DND-41 (cell line): ENCODE measurements at regions not wholly inside any gene's neighbourhood (a gene's known extent, or its start where the extent isn't known, plus 50 kb on each side); places are given as distances from the start of the nearest gene placed in this dataset.

Experiments
- ATAC-seq: fragments of 200-7000 bp; cut with Tn5 transposase; 3 replicates; pipeline ENCODE4 v1.9.1; 2021; ENCODE audit warnings: low read depth; ENCODE audit not compliant: insufficient read depth
- DNase-seq: peaks from one replicate; pipeline ENCODE4 v3.0.0-alpha.2; 2020
- H2AFZ ChIP-seq: 2 replicates; pipeline ENCODE4 v1.6.0; 2012; ENCODE audit warnings: low read depth, low read length
- H3K27ac ChIP-seq: 2 replicates; pipeline ENCODE4 v1.5.1; 2012; ENCODE audit warnings: low read length, inconsistent platforms
- H3K27me3 ChIP-seq: fragments of 200-600 bp; sonication (generic); 2 replicates; pipeline ENCODE4 v1.6.0; 2012; ENCODE audit warnings: low read length, mild to moderate bottlenecking, inconsistent platforms; ENCODE audit not compliant: insufficient read depth, poor library complexity
- H3K36me3 ChIP-seq: 2 replicates; pipeline ENCODE4 v1.5.1; 2012; ENCODE audit warnings: low read length, inconsistent platforms; ENCODE audit not compliant: insufficient read depth
- H3K4me1 ChIP-seq: 2 replicates; pipeline ENCODE4 v1.5.1; 2012; ENCODE audit warnings: mild to moderate bottlenecking, low read length; ENCODE audit not compliant: insufficient read depth
- H3K4me2 ChIP-seq: 2 replicates; pipeline ENCODE4 v1.6.0; 2012; ENCODE audit warnings: mild to moderate bottlenecking, moderate library complexity, low read length, inconsistent platforms; ENCODE audit not compliant: insufficient read depth
- H3K4me3 ChIP-seq, 2 experiments: fragments of 200-600 bp in 1 of 2; shearing (Covaris generic) in 1 of 2; 2 replicates each; pipeline ENCODE4 v1.5.1; 2012 to 2016; ENCODE audit warnings: inconsistent platforms in 2 of 2, low read length in 2 of 2, mild to moderate bottlenecking in 2 of 2, low read depth in 1 of 2, moderate library complexity in 1 of 2
- H3K79me2 ChIP-seq: 2 replicates; pipeline ENCODE4 v1.6.0; 2012; ENCODE audit warnings: low read length, inconsistent platforms; ENCODE audit not compliant: insufficient read depth
- H3K9ac ChIP-seq: 2 replicates; pipeline ENCODE4 v1.6.0; 2012; ENCODE audit warnings: low read depth, mild to moderate bottlenecking, inconsistent platforms, low read length, moderate library complexity
- H3K9me3 ChIP-seq: 2 replicates; pipeline ENCODE4 v1.5.1; 2012; ENCODE audit warnings: low read length, moderate library complexity, mild to moderate bottlenecking, inconsistent platforms; ENCODE audit not compliant: insufficient read depth, severe bottlenecking
- H4K20me1 ChIP-seq: 2 replicates; pipeline ENCODE4 v1.6.0; 2012; ENCODE audit warnings: low read length; ENCODE audit not compliant: insufficient read depth
- CTCF ChIP-seq: IDR thresholded peaks from 2 replicates; pipeline ENCODE4 v1.5.1; 2012; ENCODE audit warnings: borderline replicate concordance, low read length, moderate library complexity, mild to moderate bottlenecking; ENCODE audit not compliant: poor library complexity, severe bottlenecking; ENCODE audit errors: extremely low read depth
- EZH2 ChIP-seq: IDR thresholded peaks from 3 replicates; pipeline ENCODE4 v1.6.1; 2012; ENCODE audit warnings: borderline replicate concordance, low read depth, mild to moderate bottlenecking, moderate library complexity, low read length, inconsistent platforms; ENCODE audit not compliant: severe bottlenecking

GRCh38 chr17:70610161-70610560, 440.8 kb downstream of the KCNJ2 start:
- ATAC-seq = no peak

GRCh38 chr17:70613681-70614080, 444.3 kb downstream of the KCNJ2 start:
- Histone ChIP-seq H3K4me3 (no peak overlapping the region), H3K9me3 (no peaks in the 10 kb centered on the region), H3K36me3 (no peaks in the 10 kb centered on the region), H3K27ac (no peak overlapping the region), H3K79me2 (no peaks in the 10 kb centered on the region), H3K9ac (no peak overlapping the region), H2AFZ (no peak overlapping the region), H3K4me1 (no peaks in the 10 kb centered on the region), H3K4me2 (no peak overlapping the region), H3K27me3 (no peaks in the 10 kb centered on the region), H4K20me1 (no peaks in the 10 kb centered on the region)
- no peak for DNase-seq
- ATAC-seq = no peak
- TF ChIP-seq CTCF (no peak), EZH2 (no peak)

More at GRCh38 chr17:70610161-70610560, 440.8 kb downstream of the KCNJ2 start:
- Histone ChIP-seq H3K36me3 (no peaks in the 10 kb centered on the region), H2AFZ (no peak overlapping the region), H4K20me1 (no peaks in the 10 kb centered on the region), H3K9me3 (no peaks in the 10 kb centered on the region), H3K27ac (no peak overlapping the region), H3K4me3 (no peak overlapping the region), H3K9ac (no peak overlapping the region), H3K79me2 (no peaks in the 10 kb centered on the region), H3K4me1 (no peaks in the 10 kb centered on the region), H3K4me2 (no peak overlapping the region), H3K27me3 (no peaks in the 10 kb centered on the region)
- TF ChIP-seq EZH2 (no peak), CTCF (no peak)
- no peak for DNase-seq

GRCh38 chr17:70615831-70616230, 446.5 kb downstream of the KCNJ2 start:
- Histone ChIP-seq H4K20me1 (no peaks in the 10 kb centered on the region), H3K4me2 (no peak overlapping the region), H3K4me1 (no peaks in the 10 kb centered on the region), H3K27me3 (no peaks in the 10 kb centered on the region), H3K9me3 (no peaks in the 10 kb centered on the region), H2AFZ (no peak overlapping the region), H3K4me3 (no peak overlapping the region), H3K79me2 (no peaks in the 10 kb centered on the region), H3K27ac (no peak overlapping the region), H3K9ac (no peak overlapping the region), H3K36me3 (no peaks in the 10 kb centered on the region)
- DNase-seq (no peak), ATAC-seq (no peak)
- TF ChIP-seq CTCF (no peak), EZH2 (no peak)

GRCh38 chr17:70618641-70619040, 449.3 kb downstream of the KCNJ2 start:
- DNase-seq (no peak), ATAC-seq (no peak)
- H3K27ac ChIP-seq = no peak overlapping the region
- no peak overlapping the region for H3K4me3 ChIP-seq
- no peaks in the 10 kb centered on the region for H3K27me3 ChIP-seq
- TF ChIP-seq EZH2 (no peak), CTCF (no peak)
- H2AFZ ChIP-seq = no peak overlapping the region
- H3K9ac ChIP-seq = no peak overlapping the region
- H3K79me2 ChIP-seq = no peaks in the 10 kb centered on the region
- H3K4me2 ChIP-seq = no peak overlapping the region
- H3K9me3 ChIP-seq = no peaks in the 10 kb centered on the region
- H3K4me1 ChIP-seq = no peaks in the 10 kb centered on the region
- H3K36me3 ChIP-seq = no peaks in the 10 kb centered on the region
- H4K20me1 ChIP-seq = no peaks in the 10 kb centered on the region
